ENCODE measurements at regions not wholly inside any gene's neighbourhood (a gene's known extent, or its start where the extent isn't known, plus 50 kb on each side); places are given as distances from the start of the nearest gene placed in this dataset.

- Mint-ChIP-seq H3K27ac (ENCODE audit: unreplicated experiment) (no peak overlapping the region), H3K4me3 (ENCODE audit: unreplicated experiment) (no peak overlapping the region), H3K9me3 (ENCODE audit: unreplicated experiment) (no peaks in the 10 kb centered on the region), H3K36me3 (ENCODE audit: insufficient read depth, unreplicated experiment) (no peaks in the 10 kb centered on the region), H3K4me1 (ENCODE audit: low read depth, unreplicated experiment) (no peaks in the 10 kb centered on the region), H3K27me3 (ENCODE audit: insufficient read depth, unreplicated experiment) (peaks cover 12% of the 10 kb centered on the region)
- H3K4me3 ChIP-seq (ENCODE audit: low read depth, low read length): no peak overlapping the region
- no peaks in the 10 kb centered on the region for H3K4me1 ChIP-seq
- H3K9me3 ChIP-seq: no peaks in the 10 kb centered on the region
- BruUV-seq (replicated peaks): no TSS peak
- ChIA-PET CTCF (no interaction called here), POLR2A (no interaction called here)
- intact Hi-C loops (cut with micrococcal nuclease; ENCODE audit: unreplicated experiment): no loop called here
- no peak for DNase-seq
- TF ChIP-seq CTCF (IDR thresholded peaks at IDR 0.05; ENCODE audit: insufficient read depth in 1 of 2, low read depth in 1 of 2, low read length in 1 of 2, severe bottlenecking in 1 of 2, unreplicated experiment in 1 of 2): no peak
- H3K27me3 ChIP-seq (replicated peaks; ENCODE audit: control insufficient read depth, insufficient read depth, low read length): no peaks in the 10 kb centered on the region
- H3K36me3 ChIP-seq (ENCODE audit: control insufficient read depth, insufficient read depth, low read length): no peaks in the 10 kb centered on the region
Observed at GRCh38 chr7:155874411-155874810, 62.1 kb upstream of the SHH start.

- Mint-ChIP-seq H3K36me3 (ENCODE audit: insufficient read depth, unreplicated experiment) (no peaks in the 10 kb centered on the region), H3K4me1 (ENCODE audit: low read depth, unreplicated experiment) (no peaks in the 10 kb centered on the region), H3K27me3 (ENCODE audit: insufficient read depth, unreplicated experiment) (peaks cover 12% of the 10 kb centered on the region), H3K27ac (ENCODE audit: unreplicated experiment) (no peak overlapping the region), H3K4me3 (ENCODE audit: unreplicated experiment) (no peak overlapping the region), H3K9me3 (ENCODE audit: unreplicated experiment) (no peaks in the 10 kb centered on the region)
- Histone ChIP-seq H3K4me1 (no peaks in the 10 kb centered on the region), H3K4me3 (ENCODE audit: low read depth, low read length) (no peak overlapping the region), H3K9me3 (no peaks in the 10 kb centered on the region), H3K36me3 (ENCODE audit: control insufficient read depth, insufficient read depth, low read length) (no peaks in the 10 kb centered on the region), H3K27me3 (replicated peaks; ENCODE audit: control insufficient read depth, insufficient read depth, low read length) (no peaks in the 10 kb centered on the region)
- no TSS peak for BruUV-seq (replicated peaks)
- DNase-seq: no peak
- intact Hi-C loops (cut with micrococcal nuclease; ENCODE audit: unreplicated experiment): no loop called here
- ChIA-PET CTCF (no interaction called here), POLR2A (no interaction called here)
- TF ChIP-seq CTCF (IDR thresholded peaks at IDR 0.05; ENCODE audit: insufficient read depth in 1 of 2, low read depth in 1 of 2, low read length in 1 of 2, severe bottlenecking in 1 of 2, unreplicated experiment in 1 of 2): no peak
Observed at GRCh38 chr7:155874010-155874409, 61.7 kb upstream of the SHH start.

GRCh38 chr7:155872678-155873369 is 60.6 kb upstream of the SHH start:
- H3K9me3 Mint-ChIP-seq (ENCODE audit: unreplicated experiment): no peaks in the 10 kb centered on the region
- Histone ChIP-seq H3K4me3 (ENCODE audit: low read depth, low read length) (no peak overlapping the region), H3K9me3 (no peaks in the 10 kb centered on the region), H3K36me3 (ENCODE audit: control insufficient read depth, insufficient read depth, low read length) (no peaks in the 10 kb centered on the region), H3K4me1 (no peaks in the 10 kb centered on the region), H3K27me3 (replicated peaks; ENCODE audit: control insufficient read depth, insufficient read depth, low read length) (no peaks in the 10 kb centered on the region; the same call in 1 of the 2 replicates)
- H3K27me3 Mint-ChIP-seq (ENCODE audit: insufficient read depth, unreplicated experiment): peaks cover 12% of the 10 kb centered on the region
- POLR2A ChIA-PET: no interaction called here
- H3K36me3 Mint-ChIP-seq (ENCODE audit: insufficient read depth, unreplicated experiment): no peaks in the 10 kb centered on the region
- no TSS peak for BruUV-seq (replicated peaks)
- H3K4me1 Mint-ChIP-seq (ENCODE audit: low read depth, unreplicated experiment): peaks cover 8% of the 10 kb centered on the region
- H3K27ac Mint-ChIP-seq (ENCODE audit: unreplicated experiment): no peak overlapping the region
- no peak for TF ChIP-seq CTCF (IDR thresholded peaks at IDR 0.05; ENCODE audit: insufficient read depth in 1 of 2, low read depth in 1 of 2, low read length in 1 of 2, severe bottlenecking in 1 of 2, unreplicated experiment in 1 of 2)
- no peak for DNase-seq
- CTCF ChIA-PET: no interaction called here
- no peak overlapping the region for H3K4me3 Mint-ChIP-seq (ENCODE audit: unreplicated experiment)
- intact Hi-C loops (cut with micrococcal nuclease; ENCODE audit: unreplicated experiment): no loop called here
